Loucy (cell line): ENCODE measurements at regions not wholly inside any gene's neighbourhood (a gene's known extent, or its start where the extent isn't known, plus 50 kb on each side); places are given as distances from the start of the nearest gene placed in this dataset.

Experiments used
- H2AFZ ChIP-seq: fragments of 200-600 bp; sonication (generic); 2 replicates; pipeline ENCODE4 v1.6.0; 2016; ENCODE audit warnings: antibody characterized with exemption, mild to moderate bottlenecking, low read length, moderate library complexity
- H3F3A ChIP-seq: fragments of 200-600 bp; 2 replicates; pipeline ENCODE4 v1.6.0; 2016; ENCODE audit warnings: antibody characterized with exemption, low read depth, mild to moderate bottlenecking
- H3K27me3 ChIP-seq: fragments of 200-600 bp; sonication (generic); 2 replicates; pipeline ENCODE4 v1.6.1; 2014; ENCODE audit warnings: low read length, mild to moderate bottlenecking; ENCODE audit not compliant: insufficient read depth, poor library complexity, severe bottlenecking
- H3K36me3 ChIP-seq: fragments of 200-600 bp; sonication (generic); 2 replicates; pipeline ENCODE4 v1.6.1; 2016; ENCODE audit warnings: low read length; ENCODE audit not compliant: insufficient read depth
- H3K4me1 ChIP-seq: fragments of 200-600 bp; sonication (generic); 2 replicates; pipeline ENCODE4 v1.5.1; 2014; ENCODE audit warnings: low read length, mild to moderate bottlenecking; ENCODE audit not compliant: insufficient read depth, poor library complexity, severe bottlenecking
- H3K4me2 ChIP-seq: fragments of 200-600 bp; sonication (generic); 2 replicates; pipeline ENCODE4 v1.6.0; 2014; ENCODE audit warnings: antibody characterized with exemption, low read length, low read depth, mild to moderate bottlenecking; ENCODE audit not compliant: poor library complexity, severe bottlenecking
- H3K4me3 ChIP-seq: fragments of 200-600 bp; sonication (generic); 2 replicates; pipeline ENCODE4 v1.5.1; 2014; ENCODE audit warnings: low read length, mild to moderate bottlenecking, mixed read lengths; ENCODE audit not compliant: poor library complexity, severe bottlenecking
- H3K79me2 ChIP-seq: fragments of 200-600 bp; sonication (generic); 2 replicates; pipeline ENCODE4 v1.6.1; 2014; ENCODE audit warnings: low read length; ENCODE audit not compliant: insufficient read depth
- H3K9ac ChIP-seq: fragments of 200-600 bp; sonication (generic); 2 replicates; pipeline ENCODE4 v1.6.0; 2014; ENCODE audit warnings: mild to moderate bottlenecking, low read depth, low read length, moderate library complexity; ENCODE audit not compliant: poor library complexity, severe bottlenecking
- H3K9me2 ChIP-seq: fragments of 200-600 bp; sonication (generic); replicated peaks from 2 replicates; pipeline ENCODE4 v1.6.1; 2016; ENCODE audit warnings: low read depth, low read length, mixed read lengths
- H3K9me3 ChIP-seq: fragments of 200-600 bp; sonication (generic); 2 replicates; pipeline ENCODE4 v1.6.1; 2014; ENCODE audit warnings: mild to moderate bottlenecking, antibody characterized with exemption, low read length, low read depth; ENCODE audit not compliant: insufficient read depth
- H4K20me1 ChIP-seq: fragments of 200-600 bp; sonication (generic); 2 replicates; pipeline ENCODE4 v1.6.0; 2014; ENCODE audit warnings: antibody characterized with exemption, low read length, mild to moderate bottlenecking; ENCODE audit not compliant: insufficient read depth, poor library complexity, severe bottlenecking
- CTCF ChIP-seq: fragments of 200-600 bp; sonication (generic); conservative IDR thresholded peaks from 2 replicates; pipeline ENCODE4 v1.5.1; 2014; ENCODE audit warnings: mild to moderate bottlenecking, antibody characterized with exemption, low read length
- EZH2phosphoT487 ChIP-seq: fragments of 200-600 bp; IDR thresholded peaks from 2 replicates; pipeline ENCODE4 v1.6.1; 2018; ENCODE audit warnings: antibody characterized with exemption, mild to moderate bottlenecking, moderate library complexity, borderline replicate concordance

DNA sequence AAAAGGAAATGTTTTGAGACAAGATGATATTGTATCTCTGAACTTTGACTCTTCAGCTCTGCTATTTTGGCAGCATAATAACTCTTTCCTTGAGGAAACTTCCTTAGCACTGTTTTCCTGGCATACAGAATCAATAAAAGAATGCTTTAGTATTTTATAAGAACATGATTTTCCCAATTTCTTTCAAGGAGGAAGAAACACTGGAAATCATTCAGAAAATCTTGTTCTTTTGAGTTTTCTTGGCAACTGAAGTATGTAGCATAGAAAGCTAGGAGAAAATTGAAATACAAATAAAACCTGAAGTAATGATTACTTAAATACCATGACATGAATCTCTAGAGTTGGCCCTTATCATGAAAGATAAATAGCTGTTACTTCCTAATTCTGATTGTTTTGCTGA is 461.4 kb upstream of the ZNF608 start:
- H3K9ac ChIP-seq = no peak overlapping the region
- H3K4me3 ChIP-seq = no peak overlapping the region
- H3F3A ChIP-seq = no peaks in the 10 kb centered on the region
- H2AFZ ChIP-seq = no peak overlapping the region
- no peaks in the 10 kb centered on the region for H3K79me2 ChIP-seq
- H4K20me1 ChIP-seq = no peaks in the 10 kb centered on the region
- peaks cover 19% of the 10 kb centered on the region for H3K4me1 ChIP-seq
- no peaks in the 10 kb centered on the region for H3K9me3 ChIP-seq
- H3K4me2 ChIP-seq = no peak overlapping the region
- no peaks in the 10 kb centered on the region for H3K9me2 ChIP-seq
- H3K27me3 ChIP-seq = no peaks in the 10 kb centered on the region
- TF ChIP-seq EZH2phosphoT487 = no peak
- TF ChIP-seq CTCF = no peak
- no peaks in the 10 kb centered on the region for H3K36me3 ChIP-seq

- Histone ChIP-seq H3K4me1 (peaks cover 13% of the 10 kb centered on the region), H3K36me3 (no peaks in the 10 kb centered on the region), H3F3A (no peaks in the 10 kb centered on the region), H3K9me3 (no peaks in the 10 kb centered on the region), H3K9ac (no peak overlapping the region), H4K20me1 (no peaks in the 10 kb centered on the region), H3K27me3 (no peaks in the 10 kb centered on the region), H3K4me3 (no peak overlapping the region), H3K4me2 (no peak overlapping the region), H2AFZ (no peak overlapping the region), H3K9me2 (no peaks in the 10 kb centered on the region), H3K79me2 (no peaks in the 10 kb centered on the region)
- no peak for TF ChIP-seq EZH2phosphoT487
Observed at GRCh38 chr5:125209650-125210049, 463.2 kb upstream of the ZNF608 start.

- no peak overlapping the region for H2AFZ ChIP-seq
- TF ChIP-seq EZH2phosphoT487 (no peak), CTCF (no peak)
Observed at GRCh38 chr5:125210242-125210947, 464.0 kb upstream of the ZNF608 start.

GRCh38 chr5:125214080-125214479 is 467.6 kb upstream of the ZNF608 start:
- H3K9me2 ChIP-seq = no peaks in the 10 kb centered on the region
- no peak overlapping the region for H3K4me2 ChIP-seq
- no peaks in the 10 kb centered on the region for H3F3A ChIP-seq
- no peak overlapping the region for H2AFZ ChIP-seq
- no peak overlapping the region for H3K4me3 ChIP-seq
- no peaks in the 10 kb centered on the region for H3K4me1 ChIP-seq
- H3K9me3 ChIP-seq = no peaks in the 10 kb centered on the region
- no peak overlapping the region for H3K9ac ChIP-seq
- no peaks in the 10 kb centered on the region for H3K36me3 ChIP-seq
- TF ChIP-seq CTCF (no peak), EZH2phosphoT487 (no peak)
- no peaks in the 10 kb centered on the region for H3K79me2 ChIP-seq
- no peaks in the 10 kb centered on the region for H3K27me3 ChIP-seq
- H4K20me1 ChIP-seq = no peaks in the 10 kb centered on the region

More at GRCh38 chr5:125210242-125210947, 464.0 kb upstream of the ZNF608 start:
- Histone ChIP-seq H3K4me3 (no peak overlapping the region), H3K9me2 (no peaks in the 10 kb centered on the region), H3K9me3 (no peaks in the 10 kb centered on the region), H3F3A (no peaks in the 10 kb centered on the region), H4K20me1 (no peaks in the 10 kb centered on the region), H3K27me3 (no peaks in the 10 kb centered on the region), H3K4me2 (no peak overlapping the region), H3K4me1 (peaks cover 9% of the 10 kb centered on the region), H3K36me3 (no peaks in the 10 kb centered on the region), H3K79me2 (no peaks in the 10 kb centered on the region), H3K9ac (no peak overlapping the region)
